Adipocyte (in vitro differentiated cells): ENCODE measurements at regions not wholly inside any gene's neighbourhood (a gene's known extent, or its start where the extent isn't known, plus 50 kb on each side); places are given as distances from the start of the nearest gene placed in this dataset.
"Not testable (repeated sequence)": the region's sequence is repeated elsewhere in the genome, so short reads cannot be mapped to it uniquely, and the experiment has no call there.

Source experiments
- DNase-seq: peaks from one replicate; pipeline ENCODE4 v3.0.0-alpha.2; 2015; ENCODE audit warnings: low read depth
- H3K27me3 ChIP-seq: replicated peaks from 2 replicates; pipeline ENCODE4 v1.7.0; 2013; ENCODE audit warnings: mild to moderate bottlenecking, low read length, moderate library complexity; ENCODE audit not compliant: control insufficient read depth, insufficient read depth
- H3K36me3 ChIP-seq: 2 replicates; pipeline ENCODE4 v1.7.0; 2013; ENCODE audit warnings: low read length, mild to moderate bottlenecking, moderate library complexity; ENCODE audit not compliant: control insufficient read depth, insufficient read depth, severe bottlenecking
- H3K4me1 ChIP-seq: 2 replicates; pipeline ENCODE4 v1.7.0; 2013; ENCODE audit warnings: mild to moderate bottlenecking, low read length, moderate library complexity; ENCODE audit not compliant: control insufficient read depth, insufficient read depth
- H3K4me3 ChIP-seq: 2 replicates; pipeline ENCODE4 v1.7.0; 2013; ENCODE audit warnings: mild to moderate bottlenecking, low read length, moderate library complexity
- H3K9ac ChIP-seq: 2 replicates; pipeline ENCODE4 v1.7.0; 2013; ENCODE audit warnings: mild to moderate bottlenecking, low read length, moderate library complexity
- H3K9me3 ChIP-seq: 2 replicates; pipeline ENCODE4 v1.7.0; 2013; ENCODE audit warnings: mild to moderate bottlenecking, low read length, moderate library complexity; ENCODE audit not compliant: control insufficient read depth

GRCh38 chr3:103499967-103500366, 1065.2 kb downstream of the ZPLD1 start:
- Histone ChIP-seq H3K27me3 (no peaks in the 10 kb centered on the region), H3K4me3 (no peak overlapping the region), H3K9ac (no peak overlapping the region), H3K9me3 (no peaks in the 10 kb centered on the region), H3K36me3 (no peaks in the 10 kb centered on the region), H3K4me1 (no peaks in the 10 kb centered on the region)
- DNase-seq = peak; percentile 10

DNA sequence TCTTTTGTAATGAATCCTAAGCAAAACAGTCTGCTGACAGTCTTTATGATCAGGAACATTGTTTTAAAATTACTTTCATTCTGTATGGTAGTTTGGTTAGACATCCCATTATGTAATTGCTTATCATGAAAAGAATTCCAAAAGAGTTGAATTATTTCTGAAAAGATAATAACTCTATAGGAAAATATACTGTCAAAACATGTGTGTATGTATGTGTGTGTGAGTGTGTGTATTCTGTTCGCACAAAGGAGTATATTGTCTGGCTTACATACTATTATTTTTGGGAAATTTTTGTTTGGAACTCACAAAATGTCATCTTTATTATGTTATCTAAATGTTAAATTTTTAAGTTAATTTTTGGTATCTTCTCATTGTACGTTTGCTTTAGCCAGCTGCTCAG, 1075.9 kb downstream of the ZPLD1 start:
- Histone ChIP-seq H3K4me1 (no peaks in the 10 kb centered on the region), H3K4me3 (no peak overlapping the region), H3K9ac (no peak overlapping the region), H3K27me3 (no peaks in the 10 kb centered on the region), H3K9me3 (no peaks in the 10 kb centered on the region), H3K36me3 (no peaks in the 10 kb centered on the region)
- no peak for DNase-seq

DNA sequence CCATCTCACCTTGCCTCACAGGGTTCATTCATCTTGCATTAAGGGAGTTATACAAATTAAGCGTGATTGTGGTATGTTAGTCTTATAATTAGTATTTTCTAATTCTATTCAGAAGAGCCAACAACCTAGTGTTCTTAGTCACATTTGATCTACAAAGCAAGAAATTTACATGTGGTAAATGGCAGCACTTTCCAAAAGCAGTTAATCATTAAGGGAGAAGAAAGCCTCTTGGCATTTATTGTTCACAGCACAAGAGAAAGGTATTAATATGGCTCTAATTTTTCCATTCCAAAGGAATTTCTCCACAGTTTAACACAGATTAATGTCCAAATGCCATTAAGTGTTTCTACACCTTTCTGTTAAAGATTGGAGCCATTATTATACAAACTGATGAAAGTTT, 1077.1 kb downstream of the ZPLD1 start:
- H3K27me3 ChIP-seq = no peaks in the 10 kb centered on the region
- H3K9me3 ChIP-seq = no peaks in the 10 kb centered on the region
- H3K4me1 ChIP-seq = no peaks in the 10 kb centered on the region
- no peak for DNase-seq
- no peak overlapping the region for H3K4me3 ChIP-seq
- no peak overlapping the region for H3K9ac ChIP-seq
- no peaks in the 10 kb centered on the region for H3K36me3 ChIP-seq

DNA sequence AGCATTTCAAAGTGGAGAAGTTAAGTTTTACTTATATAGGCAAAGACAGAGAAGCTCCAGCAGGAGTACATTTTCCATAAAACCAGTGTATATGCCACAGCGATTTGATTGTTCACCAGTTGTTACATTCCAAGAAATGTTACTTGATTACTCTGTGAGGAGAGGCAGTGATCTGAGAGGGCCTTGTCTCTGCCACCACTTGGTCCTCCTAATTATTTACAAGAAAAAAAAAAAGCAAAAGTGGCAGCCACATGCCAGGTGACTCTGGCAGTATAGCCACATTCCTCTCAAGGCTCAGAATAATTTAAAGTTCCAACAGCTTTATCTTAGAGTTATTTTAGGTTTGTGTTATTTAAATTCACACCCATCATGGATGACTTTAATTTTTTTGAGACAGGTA, 1077.8 kb downstream of the ZPLD1 start:
- DNase-seq = no peak
- no peak overlapping the region for H3K9ac ChIP-seq
- H3K4me3 ChIP-seq = no peak overlapping the region
- no peaks in the 10 kb centered on the region for H3K36me3 ChIP-seq
- no peaks in the 10 kb centered on the region for H3K9me3 ChIP-seq
- H3K4me1 ChIP-seq = no peaks in the 10 kb centered on the region
- no peaks in the 10 kb centered on the region for H3K27me3 ChIP-seq

GRCh38 chr3:103513003-103513402, 1078.2 kb downstream of the ZPLD1 start:
- no peaks in the 10 kb centered on the region for H3K36me3 ChIP-seq
- H3K9me3 ChIP-seq = peaks cover 2% of the 10 kb centered on the region
- no peak for DNase-seq
- H3K27me3 ChIP-seq = no peaks in the 10 kb centered on the region
- H3K4me1 ChIP-seq = no peaks in the 10 kb centered on the region
- no peak overlapping the region for H3K9ac ChIP-seq
- no peak overlapping the region for H3K4me3 ChIP-seq

- Histone ChIP-seq H3K9ac (no peak overlapping the region), H3K36me3 (no peaks in the 10 kb centered on the region), H3K9me3 (peaks cover 3% of the 10 kb centered on the region), H3K4me1 (no peaks in the 10 kb centered on the region), H3K27me3 (no peaks in the 10 kb centered on the region), H3K4me3 (no peak overlapping the region)
- no peak for DNase-seq
Measured at GRCh38 chr3:103515116-103515515, 1080.3 kb downstream of the ZPLD1 start.

DNA sequence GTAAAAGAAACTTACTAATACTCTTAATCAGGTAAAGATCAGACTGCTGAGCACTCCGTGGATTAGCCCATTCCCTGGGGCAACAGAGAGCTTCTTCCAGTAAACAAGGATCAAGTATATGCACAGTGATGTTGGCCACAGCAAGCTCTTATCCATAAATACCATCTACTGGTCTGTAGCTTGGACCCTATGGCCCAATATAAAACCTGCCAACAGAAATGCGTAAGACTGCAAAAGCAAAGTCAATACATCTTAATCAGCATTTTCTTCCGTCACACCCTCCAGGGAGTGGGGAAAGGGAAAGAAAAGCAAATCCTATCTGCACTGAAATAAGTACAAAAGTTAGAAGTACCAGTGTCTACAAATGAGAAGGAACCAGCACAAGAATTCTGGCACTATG, 1082.1 kb downstream of the ZPLD1 start:
- H3K9me3 ChIP-seq = peaks cover 9% of the 10 kb centered on the region
- no peaks in the 10 kb centered on the region for H3K36me3 ChIP-seq
- no peaks in the 10 kb centered on the region for H3K27me3 ChIP-seq
- DNase-seq = no peak
- no peak overlapping the region for H3K4me3 ChIP-seq
- H3K9ac ChIP-seq = no peak overlapping the region
- H3K4me1 ChIP-seq = no peaks in the 10 kb centered on the region

- H3K4me3 ChIP-seq, H3K27me3 ChIP-seq, DNase-seq, H3K4me1 ChIP-seq, H3K36me3 ChIP-seq, H3K9me3 ChIP-seq, H3K9ac ChIP-seq: not testable (repeated sequence)
Measured at GRCh38 chr3:103531327-103531726, 1096.5 kb downstream of the ZPLD1 start.

DNA sequence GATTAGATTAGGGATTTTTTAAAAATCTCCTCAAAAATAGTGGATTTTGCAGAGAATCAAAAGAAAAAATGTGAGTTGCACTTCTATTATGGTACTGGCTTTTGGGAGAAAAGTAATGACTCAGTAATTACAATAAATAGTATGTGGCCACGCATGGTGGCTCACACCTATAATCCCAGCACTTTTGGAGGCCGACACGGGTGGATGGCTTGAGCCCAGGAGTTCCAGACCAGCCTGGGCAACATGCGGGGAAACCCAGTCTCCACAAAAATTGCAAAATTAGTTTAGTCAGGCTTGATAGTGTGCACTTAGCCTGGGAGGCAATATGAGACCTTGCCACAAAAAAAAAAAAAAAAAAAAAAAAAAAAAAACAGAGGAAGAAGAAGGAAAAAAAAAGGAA, 1098.2 kb downstream of the ZPLD1 start:
- H3K4me1 ChIP-seq = no peaks in the 10 kb centered on the region
- H3K9me3 ChIP-seq = no peaks in the 10 kb centered on the region
- H3K9ac ChIP-seq = no peak overlapping the region
- H3K36me3 ChIP-seq = no peaks in the 10 kb centered on the region
- H3K4me3 ChIP-seq = no peak overlapping the region
- DNase-seq = no peak
- no peaks in the 10 kb centered on the region for H3K27me3 ChIP-seq

DNA sequence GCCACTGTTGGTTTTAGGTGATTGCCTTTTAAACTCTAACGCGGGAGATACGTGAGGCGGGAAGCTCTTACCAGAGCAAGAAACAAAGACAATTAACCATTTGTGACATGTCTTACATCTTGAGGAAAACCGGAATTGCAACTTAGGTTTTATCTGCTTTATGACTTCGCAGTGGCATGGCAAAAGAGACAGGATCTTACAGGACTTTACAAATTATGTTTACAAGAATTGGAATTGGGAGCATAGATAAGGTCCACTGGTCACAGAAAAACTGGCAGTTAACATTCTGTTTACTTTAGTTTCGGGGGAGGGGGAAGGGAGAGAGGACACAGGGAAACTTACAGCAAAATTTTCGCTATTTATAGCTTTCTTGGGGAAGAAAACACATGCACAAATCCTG, 1119.6 kb downstream of the ZPLD1 start:
- Histone ChIP-seq H3K36me3 (no peaks in the 10 kb centered on the region), H3K4me3 (no peak overlapping the region), H3K9ac (no peak overlapping the region), H3K9me3 (no peaks in the 10 kb centered on the region), H3K27me3 (no peaks in the 10 kb centered on the region), H3K4me1 (no peaks in the 10 kb centered on the region)
- DNase-seq = no peak

DNA sequence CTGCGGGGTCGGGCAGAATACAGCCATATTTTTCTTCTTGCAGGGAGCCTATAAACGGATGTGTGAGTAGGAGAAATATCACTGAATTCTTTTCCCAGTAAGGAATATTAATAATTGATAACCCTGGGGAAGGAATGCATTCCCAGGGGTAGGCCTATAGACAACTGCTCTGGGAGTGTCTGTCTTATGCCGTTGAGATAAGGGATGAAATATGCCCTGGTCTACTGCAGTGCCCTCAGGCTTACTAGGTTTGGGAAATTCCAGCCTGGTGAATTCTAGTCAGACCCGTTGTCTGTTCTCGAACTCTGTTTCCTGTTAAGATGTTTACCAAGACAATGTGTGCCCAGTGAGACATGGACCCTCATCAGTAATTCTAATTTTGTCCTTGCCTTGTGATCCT, 1129.3 kb downstream of the ZPLD1 start:
- H3K4me3 ChIP-seq, H3K27me3 ChIP-seq, H3K9ac ChIP-seq, H3K36me3 ChIP-seq, H3K4me1 ChIP-seq, DNase-seq, H3K9me3 ChIP-seq: not testable (repeated sequence)

- Histone ChIP-seq H3K9me3 (no peaks in the 10 kb centered on the region), H3K36me3 (no peaks in the 10 kb centered on the region), H3K27me3 (no peaks in the 10 kb centered on the region), H3K9ac (no peak overlapping the region), H3K4me1 (no peaks in the 10 kb centered on the region), H3K4me3 (no peak overlapping the region)
- DNase-seq = no peak
Measured at GRCh38 chr3:103585809-103586208, 1151.0 kb downstream of the ZPLD1 start.
